KMS-11 (cell line): ENCODE measurements at regions not wholly inside any gene's neighbourhood (a gene's known extent, or its start where the extent isn't known, plus 50 kb on each side); places are given as distances from the start of the nearest gene placed in this dataset.

Experiments
- H2AFZ ChIP-seq: fragments of 200-600 bp; sonication (generic); 2 replicates; pipeline ENCODE4 v1.6.1; 2016; ENCODE audit warnings: antibody characterized with exemption, mixed run types, low read depth
- H3K27ac ChIP-seq: fragments of 200-600 bp; sonication (generic); 2 replicates; pipeline ENCODE4 v1.6.1; 2016; ENCODE audit warnings: mild to moderate bottlenecking, mixed run types
- H3K27me3 ChIP-seq: fragments of 200-600 bp; sonication (generic); 2 replicates; pipeline ENCODE4 v1.6.1; 2017; ENCODE audit warnings: mild to moderate bottlenecking, low read depth, mixed run types, moderate library complexity; ENCODE audit not compliant: insufficient read depth
- H3K36me3 ChIP-seq: fragments of 200-600 bp; sonication (generic); 2 replicates; pipeline ENCODE4 v1.6.1; 2017; ENCODE audit warnings: mild to moderate bottlenecking, mixed run types; ENCODE audit not compliant: insufficient read depth
- H3K4me1 ChIP-seq: fragments of 200-600 bp; sonication (generic); 2 replicates; pipeline ENCODE4 v1.6.1; 2016; ENCODE audit warnings: mild to moderate bottlenecking, low read depth, mixed run types; ENCODE audit not compliant: poor library complexity, severe bottlenecking
- H3K4me2 ChIP-seq: fragments of 200-600 bp; sonication (generic); 2 replicates; pipeline ENCODE4 v1.7.0; 2016; ENCODE audit warnings: mild to moderate bottlenecking, mixed run types
- H3K4me3 ChIP-seq: fragments of 200-600 bp; sonication (generic); IDR thresholded peaks from 2 replicates; pipeline ENCODE4 v1.6.1; 2017; ENCODE audit warnings: low read depth, low read length, mixed read lengths; ENCODE audit not compliant: insufficient read depth
- H3K79me2 ChIP-seq: fragments of 200-600 bp; sonication (generic); 2 replicates; pipeline ENCODE4 v1.6.1; 2016; ENCODE audit warnings: low read depth, mixed run types; ENCODE audit not compliant: insufficient read depth
- H3K9ac ChIP-seq: fragments of 200-600 bp; sonication (generic); 2 replicates; pipeline ENCODE4 v1.6.1; 2016; ENCODE audit warnings: mild to moderate bottlenecking, mixed run types
- H4K20me1 ChIP-seq: fragments of 200-600 bp; sonication (generic); 2 replicates; pipeline ENCODE4 v1.6.1; 2016; ENCODE audit warnings: mild to moderate bottlenecking, mixed run types; ENCODE audit not compliant: insufficient read depth
- CTCF ChIP-seq: fragments of 200-600 bp; sonication (generic); conservative IDR thresholded peaks from 2 replicates; pipeline ENCODE4 v1.6.1; 2017; ENCODE audit warnings: low read depth, mild to moderate bottlenecking, antibody characterized with exemption, low read length, moderate library complexity, mixed read lengths

- no peaks in the 10 kb centered on the region for H3K36me3 ChIP-seq
- H3K4me1 ChIP-seq: peaks cover 28% of the 10 kb centered on the region
- H3K4me2 ChIP-seq: no peak overlapping the region
- H3K27ac ChIP-seq: no peak overlapping the region
- no peak overlapping the region for H3K4me3 ChIP-seq
- H3K27me3 ChIP-seq: no peaks in the 10 kb centered on the region
- H4K20me1 ChIP-seq: no peaks in the 10 kb centered on the region
- no peak overlapping the region for H3K9ac ChIP-seq
- H2AFZ ChIP-seq: no peak overlapping the region
- H3K79me2 ChIP-seq: peaks cover 1% of the 10 kb centered on the region; the same call in 1 of the 2 replicates
- TF ChIP-seq CTCF: no peak
Measured at GRCh38 chr22:25393121-25393805, 171.2 kb upstream of the GRK3 start.

GRCh38 chr22:25395468-25395867, 169.0 kb upstream of the GRK3 start:
- H2AFZ ChIP-seq: no peak overlapping the region
- no peaks in the 10 kb centered on the region for H3K27me3 ChIP-seq
- no peak overlapping the region for H3K27ac ChIP-seq
- H3K4me3 ChIP-seq: no peak overlapping the region
- peaks cover 28% of the 10 kb centered on the region for H3K4me1 ChIP-seq
- H4K20me1 ChIP-seq: no peaks in the 10 kb centered on the region
- H3K4me2 ChIP-seq: no peak overlapping the region; the same call in 1 of the 2 replicates
- no peak overlapping the region for H3K9ac ChIP-seq
- TF ChIP-seq CTCF: no peak
- peaks cover 22% of the 10 kb centered on the region; the same call in 1 of the 2 replicates for H3K79me2 ChIP-seq
- no peaks in the 10 kb centered on the region for H3K36me3 ChIP-seq

GRCh38 chr22:25395915-25396314, 168.6 kb upstream of the GRK3 start:
- Histone ChIP-seq H3K9ac (no peak overlapping the region), H3K27me3 (no peaks in the 10 kb centered on the region), H3K79me2 (peaks cover 22% of the 10 kb centered on the region; the same call in 1 of the 2 replicates), H3K27ac (no peak overlapping the region), H4K20me1 (no peaks in the 10 kb centered on the region), H3K4me3 (no peak overlapping the region), H2AFZ (no peak overlapping the region), H3K36me3 (no peaks in the 10 kb centered on the region), H3K4me1 (peaks cover 28% of the 10 kb centered on the region), H3K4me2 (peak overlapping the region; percentile 23; the same call in 1 of the 2 replicates)
- no peak for TF ChIP-seq CTCF

GRCh38 chr22:25396615-25397200, 167.8 kb upstream of the GRK3 start:
- Histone ChIP-seq H3K27me3 (no peaks in the 10 kb centered on the region), H3K9ac (no peak overlapping the region), H3K36me3 (no peaks in the 10 kb centered on the region), H2AFZ (no peak overlapping the region), H3K4me1 (peaks cover 28% of the 10 kb centered on the region), H4K20me1 (no peaks in the 10 kb centered on the region), H3K27ac (no peak overlapping the region), H3K4me2 (no peak overlapping the region), H3K4me3 (no peak overlapping the region), H3K79me2 (peaks cover 22% of the 10 kb centered on the region; the same call in 1 of the 2 replicates)
- no peak for TF ChIP-seq CTCF
